SK-N-SH (cell line): ENCODE measurements at regions not wholly inside any gene's neighbourhood (a gene's known extent, or its start where the extent isn't known, plus 50 kb on each side); places are given as distances from the start of the nearest gene placed in this dataset.

Source experiments
- CTCF ChIA-PET: fragments of 300-600, 350-600 bp; formaldehyde crosslinking; extraction: SDS; loops from one replicate; lab custom pipeline; 2021; lab: Yijun Ruan, JAX
- POLR2A ChIA-PET: fragments of 350-600 bp; sonication (Branson Sonifier 250); formaldehyde crosslinking; extraction: SDS; loops from one replicate; lab custom pipeline; 2020; ENCODE audit warnings: antibody characterized with exemption, inconsistent platforms; lab: Yijun Ruan, JAX
- DNase-seq: peaks from one replicate; pipeline ENCODE4 v3.0.0; 2012
- H2AFZ ChIP-seq: fragments of 200-600 bp; sonication (generic); 2 replicates; pipeline ENCODE4 v1.8.1; 2016; ENCODE audit warnings: antibody characterized with exemption, mild to moderate bottlenecking, low read depth
- H3F3A ChIP-seq: fragments of 200-600 bp; sonication (generic); replicated peaks from 2 replicates; pipeline ENCODE3; 2016; ENCODE audit warnings: antibody characterized with exemption, mild to moderate bottlenecking; ENCODE audit not compliant: insufficient read depth
- H3K27ac ChIP-seq, 2 experiments: fragments of 200-500 bp in 1 of 2; fragments of 200-600 bp in 1 of 2; sonication (Bioruptor generic) in 1 of 2; sonication (generic), shearing (Covaris generic) in 1 of 2; 2 replicates each; pipeline versions ENCODE4 v1.5.1 to v1.6.1; 2014 to 2016; ENCODE audit warnings: low read depth in 2 of 2, inconsistent platforms in 1 of 2, low read length in 1 of 2, mild to moderate bottlenecking in 1 of 2, mixed read lengths in 1 of 2
- H3K27me3 ChIP-seq: fragments of 200-600 bp; sonication (generic), shearing (Covaris generic); 2 replicates; pipeline ENCODE4 v1.6.1; 2016; ENCODE audit warnings: mixed run types; ENCODE audit not compliant: insufficient read depth
- H3K36me3 ChIP-seq, 2 experiments: fragments of 200-500 bp in 1 of 2; fragments of 200-600 bp in 1 of 2; sonication (Bioruptor generic) in 1 of 2; sonication (generic) in 1 of 2; replicated peaks in 1 of 2; 2 replicates each; pipeline versions ENCODE3 to v1.5.1; 2014 to 2016; ENCODE audit warnings: low read length in 1 of 2, mild to moderate bottlenecking in 1 of 2; ENCODE audit not compliant: insufficient read depth in 2 of 2, control insufficient read depth in 1 of 2
- H3K4me1 ChIP-seq, 2 experiments: fragments of 200-500 bp in 1 of 2; fragments of 200-600 bp in 1 of 2; sonication (Bioruptor generic) in 1 of 2; sonication (generic), shearing (Covaris generic) in 1 of 2; 2 replicates each; pipeline versions ENCODE4 v1.5.1 to v1.6.1; 2014 to 2016; ENCODE audit warnings: low read depth in 1 of 2, low read length in 1 of 2, mixed run types in 1 of 2; ENCODE audit not compliant: insufficient read depth in 2 of 2, control insufficient read depth in 1 of 2
- H3K4me2 ChIP-seq: fragments of 200-600 bp; sonication (generic), shearing (Covaris generic); 2 replicates; pipeline ENCODE4 v1.6.1; 2017; ENCODE audit warnings: mixed run types
- H3K4me3 ChIP-seq, 2 experiments: fragments of 200-500 bp in 1 of 2; fragments of 200-600 bp in 1 of 2; sonication (Bioruptor generic) in 1 of 2; sonication (generic), shearing (Covaris generic) in 1 of 2; 2 replicates each; pipeline versions ENCODE4 v1.5.1 to v1.8.1; 2014 to 2016; ENCODE audit warnings: low read depth in 2 of 2, inconsistent platforms in 1 of 2, low read length in 1 of 2, mild to moderate bottlenecking in 1 of 2, mixed read lengths in 1 of 2, moderate library complexity in 1 of 2
- H3K79me2 ChIP-seq: fragments of 200-600 bp; sonication (generic); 2 replicates; pipeline ENCODE4 v1.8.1; 2017; ENCODE audit warnings: mild to moderate bottlenecking; ENCODE audit not compliant: insufficient read depth
- H3K9ac ChIP-seq: fragments of 200-600 bp; sonication (generic); 2 replicates; pipeline ENCODE4 v1.6.1; 2017; ENCODE audit warnings: mixed run types
- H3K9me2 ChIP-seq: fragments of 200-600 bp; sonication (generic); 2 replicates; pipeline ENCODE4 v1.6.1; 2017; ENCODE audit warnings: mixed run types
- H3K9me3 ChIP-seq: fragments of 200-600 bp; sonication (generic); 2 replicates; pipeline ENCODE4 v1.6.1; 2017; ENCODE audit warnings: mixed run types, mild to moderate bottlenecking, moderate library complexity
- H4K20me1 ChIP-seq: fragments of 200-600 bp; sonication (generic); 2 replicates; pipeline ENCODE4 v1.6.1; 2017; ENCODE audit warnings: mild to moderate bottlenecking, mixed run types; ENCODE audit not compliant: insufficient read depth
- CHD2 ChIP-seq: fragments of 150-350 bp; IDR thresholded peaks from 2 replicates; pipeline ENCODE4 v1.6.1; 2018; ENCODE audit warnings: low read length; ENCODE audit not compliant: partially characterized antibody
- ELF1 ChIP-seq: IDR thresholded peaks from 2 replicates; pipeline ENCODE4 v1.4.0; 2012
- FOSL2 ChIP-seq: IDR thresholded peaks from 2 replicates; pipeline ENCODE4 v1.4.0; 2012; ENCODE audit warnings: low read depth, mild to moderate bottlenecking, moderate library complexity, borderline replicate concordance
- FOXJ3 ChIP-seq: sonication (generic); formaldehyde crosslinking; IDR thresholded peaks from 2 replicates; pipeline ENCODE4 v1.5.1; 2020; ENCODE audit warnings: mild to moderate bottlenecking, missing genetic modification reagents
- GABPA ChIP-seq: IDR thresholded peaks from 2 replicates; pipeline ENCODE4 v1.4.0; 2012; ENCODE audit warnings: low read depth, mild to moderate bottlenecking
- MEF2A ChIP-seq: IDR thresholded peaks from 2 replicates; pipeline ENCODE4 v1.4.0; 2012; ENCODE audit warnings: low read depth, borderline replicate concordance
- MXI1 ChIP-seq: IDR thresholded peaks from 2 replicates; pipeline ENCODE4 v1.6.1; 2012; ENCODE audit warnings: mild to moderate bottlenecking, low read depth, low read length, improper control_type of control experiment
- NFIC ChIP-seq: IDR thresholded peaks from 2 replicates; pipeline ENCODE4 v1.4.0; 2012; ENCODE audit warnings: borderline replicate concordance
- POLR2AphosphoS5 ChIP-seq: IDR thresholded peaks from 2 replicates; pipeline ENCODE4 v1.6.1; 2012; ENCODE audit warnings: low read depth, low read length
- RCOR1 ChIP-seq: fragments of 150-350 bp; IDR thresholded peaks from 2 replicates; pipeline ENCODE4 v1.6.1; 2017; ENCODE audit warnings: antibody characterized with exemption, low read length
- RXRA ChIP-seq: IDR thresholded peaks from 2 replicates; pipeline ENCODE4 v1.4.0; 2012; ENCODE audit warnings: low read depth, mild to moderate bottlenecking, borderline replicate concordance
- TEAD4 ChIP-seq: IDR thresholded peaks from 2 replicates; pipeline ENCODE4 v1.4.0; 2012; ENCODE audit warnings: mild to moderate bottlenecking, borderline replicate concordance; ENCODE audit not compliant: insufficient read depth
- WGBS: methylation state at CpG from one replicate; pipeline ENCODE4 v1.1.6; 2017; ENCODE audit warnings: low lambda C conversion rate; 5-methylcytosine and 5-hydroxymethylcytosine counted together
- TF ChIP-seq, protein P1 (sequence below): fragments of 200-600 bp; sonication (generic); IDR thresholded peaks from 2 replicates; pipeline ENCODE4 v1.6.1; 2017; ENCODE audit warnings: antibody characterized with exemption, mild to moderate bottlenecking, moderate library complexity
- TF ChIP-seq, protein P2 (sequence below): IDR thresholded peaks from 2 replicates; pipeline ENCODE4 v1.6.1; 2012; ENCODE audit warnings: mild to moderate bottlenecking, low read depth, low read length, moderate library complexity
- TF ChIP-seq, protein P3 (sequence below): IDR thresholded peaks from 2 replicates; pipeline ENCODE4 v1.4.0; 2012; ENCODE audit warnings: low read depth, borderline replicate concordance
- TF ChIP-seq, protein P4 (sequence below): fragments of 150-350 bp; IDR thresholded peaks from 2 replicates; pipeline ENCODE4 v1.6.1; 2016; ENCODE audit warnings: mild to moderate bottlenecking, low read depth, low read length

DNA sequence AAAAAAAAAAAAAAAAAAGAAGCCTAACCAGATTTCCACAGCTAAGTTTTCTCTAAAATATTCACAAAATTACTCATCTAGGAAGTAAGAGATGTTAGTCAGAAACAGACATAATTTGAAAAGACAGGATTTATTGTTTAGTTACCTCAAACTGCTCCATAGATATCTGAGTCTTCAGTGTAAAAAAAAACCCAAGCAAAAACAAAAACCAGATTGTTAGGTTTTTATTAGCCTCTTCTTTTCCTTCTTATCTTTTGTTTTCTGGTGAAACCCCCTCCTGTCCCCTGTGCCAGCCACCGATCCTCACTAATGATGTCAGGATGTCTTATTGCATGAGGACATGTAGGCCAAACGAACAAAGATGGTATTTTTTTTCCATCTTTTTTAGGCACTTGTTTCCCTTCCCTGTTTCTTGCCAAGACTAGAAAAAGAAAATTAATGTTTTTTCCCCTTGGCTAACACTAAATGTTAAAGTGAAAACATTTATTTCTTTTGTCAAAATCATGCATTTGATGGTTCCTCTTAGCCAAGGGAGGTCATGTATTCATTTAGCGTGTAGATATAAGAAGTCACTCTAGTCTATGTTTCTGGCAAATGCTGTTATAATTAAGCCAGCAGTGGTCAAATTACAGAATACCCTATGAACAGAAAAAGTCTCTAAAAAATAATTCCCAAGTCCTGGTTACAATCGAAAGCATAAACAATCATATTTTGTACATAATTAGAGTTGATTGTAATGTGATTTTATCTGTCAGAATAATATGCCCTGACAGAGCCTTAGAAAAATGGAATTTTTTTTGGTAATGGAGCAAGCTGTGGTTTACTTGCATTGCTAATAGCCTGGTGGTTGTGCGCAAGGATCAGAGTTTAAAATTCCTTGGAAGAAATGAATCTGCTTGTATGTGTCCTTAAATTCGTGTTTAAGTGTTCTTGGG lies 702.4 kb upstream of the FZD8 start (continued):
- TF ChIP-seq RXRA (no peak), FOXJ3 (CRISPR knock-in tag) (no peak), ELF1 (no peak), MXI1 (no peak), RCOR1 (no peak), NFIC (peak; percentile 20; the same call in 1 of the 2 replicates), FOSL2 (peak; percentile 69), TEAD4 (peak; percentile 63; the same call in 1 of the 2 replicates), MEF2A (no peak; the same call in 1 of the 2 replicates), POLR2AphosphoS5 (peak; percentile 70), GABPA (no peak)
- TF ChIP-seq, protein P1, sequence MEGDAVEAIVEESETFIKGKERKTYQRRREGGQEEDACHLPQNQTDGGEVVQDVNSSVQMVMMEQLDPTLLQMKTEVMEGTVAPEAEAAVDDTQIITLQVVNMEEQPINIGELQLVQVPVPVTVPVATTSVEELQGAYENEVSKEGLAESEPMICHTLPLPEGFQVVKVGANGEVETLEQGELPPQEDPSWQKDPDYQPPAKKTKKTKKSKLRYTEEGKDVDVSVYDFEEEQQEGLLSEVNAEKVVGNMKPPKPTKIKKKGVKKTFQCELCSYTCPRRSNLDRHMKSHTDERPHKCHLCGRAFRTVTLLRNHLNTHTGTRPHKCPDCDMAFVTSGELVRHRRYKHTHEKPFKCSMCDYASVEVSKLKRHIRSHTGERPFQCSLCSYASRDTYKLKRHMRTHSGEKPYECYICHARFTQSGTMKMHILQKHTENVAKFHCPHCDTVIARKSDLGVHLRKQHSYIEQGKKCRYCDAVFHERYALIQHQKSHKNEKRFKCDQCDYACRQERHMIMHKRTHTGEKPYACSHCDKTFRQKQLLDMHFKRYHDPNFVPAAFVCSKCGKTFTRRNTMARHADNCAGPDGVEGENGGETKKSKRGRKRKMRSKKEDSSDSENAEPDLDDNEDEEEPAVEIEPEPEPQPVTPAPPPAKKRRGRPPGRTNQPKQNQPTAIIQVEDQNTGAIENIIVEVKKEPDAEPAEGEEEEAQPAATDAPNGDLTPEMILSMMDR: no peak
- TF ChIP-seq, protein P2, sequence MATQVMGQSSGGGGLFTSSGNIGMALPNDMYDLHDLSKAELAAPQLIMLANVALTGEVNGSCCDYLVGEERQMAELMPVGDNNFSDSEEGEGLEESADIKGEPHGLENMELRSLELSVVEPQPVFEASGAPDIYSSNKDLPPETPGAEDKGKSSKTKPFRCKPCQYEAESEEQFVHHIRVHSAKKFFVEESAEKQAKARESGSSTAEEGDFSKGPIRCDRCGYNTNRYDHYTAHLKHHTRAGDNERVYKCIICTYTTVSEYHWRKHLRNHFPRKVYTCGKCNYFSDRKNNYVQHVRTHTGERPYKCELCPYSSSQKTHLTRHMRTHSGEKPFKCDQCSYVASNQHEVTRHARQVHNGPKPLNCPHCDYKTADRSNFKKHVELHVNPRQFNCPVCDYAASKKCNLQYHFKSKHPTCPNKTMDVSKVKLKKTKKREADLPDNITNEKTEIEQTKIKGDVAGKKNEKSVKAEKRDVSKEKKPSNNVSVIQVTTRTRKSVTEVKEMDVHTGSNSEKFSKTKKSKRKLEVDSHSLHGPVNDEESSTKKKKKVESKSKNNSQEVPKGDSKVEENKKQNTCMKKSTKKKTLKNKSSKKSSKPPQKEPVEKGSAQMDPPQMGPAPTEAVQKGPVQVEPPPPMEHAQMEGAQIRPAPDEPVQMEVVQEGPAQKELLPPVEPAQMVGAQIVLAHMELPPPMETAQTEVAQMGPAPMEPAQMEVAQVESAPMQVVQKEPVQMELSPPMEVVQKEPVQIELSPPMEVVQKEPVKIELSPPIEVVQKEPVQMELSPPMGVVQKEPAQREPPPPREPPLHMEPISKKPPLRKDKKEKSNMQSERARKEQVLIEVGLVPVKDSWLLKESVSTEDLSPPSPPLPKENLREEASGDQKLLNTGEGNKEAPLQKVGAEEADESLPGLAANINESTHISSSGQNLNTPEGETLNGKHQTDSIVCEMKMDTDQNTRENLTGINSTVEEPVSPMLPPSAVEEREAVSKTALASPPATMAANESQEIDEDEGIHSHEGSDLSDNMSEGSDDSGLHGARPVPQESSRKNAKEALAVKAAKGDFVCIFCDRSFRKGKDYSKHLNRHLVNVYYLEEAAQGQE: no peak

DNA sequence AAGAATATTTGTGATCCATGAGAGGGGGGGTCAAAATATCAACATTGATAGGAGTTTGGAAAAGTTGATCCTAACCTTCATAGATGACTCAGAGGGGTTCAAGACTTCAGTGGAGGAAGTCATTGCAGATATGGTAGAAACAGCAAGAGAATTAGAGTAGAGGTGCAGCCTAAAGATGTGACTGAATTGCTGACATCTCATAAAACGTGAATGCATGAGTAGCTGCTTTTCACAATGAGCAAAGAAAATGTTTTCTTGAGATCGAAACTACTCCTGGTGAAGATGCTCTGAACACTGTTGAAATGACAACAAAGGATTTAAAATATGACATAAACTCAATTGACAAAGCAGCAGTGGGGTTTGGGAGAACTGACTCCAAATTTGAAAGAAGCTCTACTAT lies 700.7 kb upstream of the FZD8 start:
- peaks cover 25% of the 10 kb centered on the region for H3F3A ChIP-seq
- DNase-seq: no peak
- ChIA-PET CTCF (no interaction called here), POLR2A (no interaction called here)
- H3K79me2 ChIP-seq: no peaks in the 10 kb centered on the region
- 77% methylated on average over 2 of the region's 2 CpGs for WGBS
- H3K4me2 ChIP-seq: no peak overlapping the region
- no peak overlapping the region for H3K4me3 ChIP-seq
- H3K9me3 ChIP-seq: no peaks in the 10 kb centered on the region
- H3K9ac ChIP-seq: no peak overlapping the region
- H2AFZ ChIP-seq: no peak overlapping the region
- H3K27ac ChIP-seq: no peak overlapping the region
- TF ChIP-seq CHD2: no peak
- TF ChIP-seq, protein P3, sequence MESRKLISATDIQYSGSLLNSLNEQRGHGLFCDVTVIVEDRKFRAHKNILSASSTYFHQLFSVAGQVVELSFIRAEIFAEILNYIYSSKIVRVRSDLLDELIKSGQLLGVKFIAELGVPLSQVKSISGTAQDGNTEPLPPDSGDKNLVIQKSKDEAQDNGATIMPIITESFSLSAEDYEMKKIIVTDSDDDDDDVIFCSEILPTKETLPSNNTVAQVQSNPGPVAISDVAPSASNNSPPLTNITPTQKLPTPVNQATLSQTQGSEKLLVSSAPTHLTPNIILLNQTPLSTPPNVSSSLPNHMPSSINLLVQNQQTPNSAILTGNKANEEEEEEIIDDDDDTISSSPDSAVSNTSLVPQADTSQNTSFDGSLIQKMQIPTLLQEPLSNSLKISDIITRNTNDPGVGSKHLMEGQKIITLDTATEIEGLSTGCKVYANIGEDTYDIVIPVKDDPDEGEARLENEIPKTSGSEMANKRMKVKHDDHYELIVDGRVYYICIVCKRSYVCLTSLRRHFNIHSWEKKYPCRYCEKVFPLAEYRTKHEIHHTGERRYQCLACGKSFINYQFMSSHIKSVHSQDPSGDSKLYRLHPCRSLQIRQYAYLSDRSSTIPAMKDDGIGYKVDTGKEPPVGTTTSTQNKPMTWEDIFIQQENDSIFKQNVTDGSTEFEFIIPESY: no peak
- TF ChIP-seq, protein P4, sequence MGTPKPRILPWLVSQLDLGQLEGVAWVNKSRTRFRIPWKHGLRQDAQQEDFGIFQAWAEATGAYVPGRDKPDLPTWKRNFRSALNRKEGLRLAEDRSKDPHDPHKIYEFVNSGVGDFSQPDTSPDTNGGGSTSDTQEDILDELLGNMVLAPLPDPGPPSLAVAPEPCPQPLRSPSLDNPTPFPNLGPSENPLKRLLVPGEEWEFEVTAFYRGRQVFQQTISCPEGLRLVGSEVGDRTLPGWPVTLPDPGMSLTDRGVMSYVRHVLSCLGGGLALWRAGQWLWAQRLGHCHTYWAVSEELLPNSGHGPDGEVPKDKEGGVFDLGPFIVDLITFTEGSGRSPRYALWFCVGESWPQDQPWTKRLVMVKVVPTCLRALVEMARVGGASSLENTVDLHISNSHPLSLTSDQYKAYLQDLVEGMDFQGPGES: no peak
- H3K27me3 ChIP-seq: no peaks in the 10 kb centered on the region
- H3K9me2 ChIP-seq: no peaks in the 10 kb centered on the region
- peaks cover 0 to 14% of the 10 kb centered on the region in 2 experiments; a peak in 2 of 4 replicates for H3K4me1 ChIP-seq
- no peaks in the 10 kb centered on the region for H4K20me1 ChIP-seq
- no peaks in the 10 kb centered on the region for H3K36me3 ChIP-seq
